ENCODE measurements at regions not wholly inside any gene's neighbourhood (a gene's known extent, or its start where the extent isn't known, plus 50 kb on each side); places are given as distances from the start of the nearest gene placed in this dataset.

- TF ChIP-seq, protein P1, sequence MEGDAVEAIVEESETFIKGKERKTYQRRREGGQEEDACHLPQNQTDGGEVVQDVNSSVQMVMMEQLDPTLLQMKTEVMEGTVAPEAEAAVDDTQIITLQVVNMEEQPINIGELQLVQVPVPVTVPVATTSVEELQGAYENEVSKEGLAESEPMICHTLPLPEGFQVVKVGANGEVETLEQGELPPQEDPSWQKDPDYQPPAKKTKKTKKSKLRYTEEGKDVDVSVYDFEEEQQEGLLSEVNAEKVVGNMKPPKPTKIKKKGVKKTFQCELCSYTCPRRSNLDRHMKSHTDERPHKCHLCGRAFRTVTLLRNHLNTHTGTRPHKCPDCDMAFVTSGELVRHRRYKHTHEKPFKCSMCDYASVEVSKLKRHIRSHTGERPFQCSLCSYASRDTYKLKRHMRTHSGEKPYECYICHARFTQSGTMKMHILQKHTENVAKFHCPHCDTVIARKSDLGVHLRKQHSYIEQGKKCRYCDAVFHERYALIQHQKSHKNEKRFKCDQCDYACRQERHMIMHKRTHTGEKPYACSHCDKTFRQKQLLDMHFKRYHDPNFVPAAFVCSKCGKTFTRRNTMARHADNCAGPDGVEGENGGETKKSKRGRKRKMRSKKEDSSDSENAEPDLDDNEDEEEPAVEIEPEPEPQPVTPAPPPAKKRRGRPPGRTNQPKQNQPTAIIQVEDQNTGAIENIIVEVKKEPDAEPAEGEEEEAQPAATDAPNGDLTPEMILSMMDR (IDR thresholded peaks at IDR 0.05): no peak
- no peak for TF ChIP-seq POLR2A (IDR thresholded peaks at IDR 0.05)
These were observed 388.5 kb downstream of the LMO4 start for GRCh38 chr1:87717157-87717670.
